Adrenal gland (tissue), 5 donors: ENCODE measurements at regions not wholly inside any gene's neighbourhood (a gene's known extent, or its start where the extent isn't known, plus 50 kb on each side); places are given as distances from the start of the nearest gene placed in this dataset.

Experiments used
- CTCF ChIP-seq, 6 experiments: fragments of 450-650 bp in 4 of 6; fragments of 200-600 bp in 2 of 6; sonication (generic) in 1 of 6; IDR thresholded peaks; 1 replicate in 5 of 6; 2 replicates in 1 of 6; pipeline versions ENCODE4 v1.5.1 to v1.8.0; 2016 to 2021; ENCODE audit warnings: antibody characterized with exemption in 6 of 6, mild to moderate bottlenecking in 2 of 6, moderate library complexity in 1 of 6
- POLR2A ChIP-seq, 2 donors: fragments of 450-650 bp; IDR thresholded peaks; one replicate each; pipeline ENCODE4 v1.6.1; 2017; ENCODE audit warnings: antibody characterized with exemption in 2 of 2, mild to moderate bottlenecking in 2 of 2, moderate library complexity in 1 of 2
- donor health status: DM: no; HTN: no; CAD: no.

- TF ChIP-seq CTCF (IDR thresholded peaks at IDR 0.05) (no peak), POLR2A (IDR thresholded peaks at IDR 0.05) (no peak)
Observed at GRCh38 chr21:16504766-16505165, 775.0 kb downstream of the USP25 start.
